Superior temporal gyrus (tissue), 1 donor: ENCODE measurements at regions not wholly inside any gene's neighbourhood (a gene's known extent, or its start where the extent isn't known, plus 50 kb on each side); places are given as distances from the start of the nearest gene placed in this dataset.
"Not testable (repeated sequence)": the region's sequence is repeated elsewhere in the genome, so short reads cannot be mapped to it uniquely, and the experiment has no call there.

Experiments used
- DNase-seq: peaks from one replicate; pipeline ENCODE4 v3.0.0-alpha.2; 2016; ENCODE audit errors: extremely low spot score

- no peak for DNase-seq
These were observed 217.6 kb upstream of the THUMPD2 start for GRCh38 chr2:39996653-39997080.

- no peak for DNase-seq
These were observed 216.1 kb upstream of the THUMPD2 start for GRCh38 chr2:39995005-39995737.

GRCh38 chr2:39994151-39994550, 215.1 kb upstream of the THUMPD2 start:
- no peak for DNase-seq

GRCh38 chr2:39991298-39991697, 212.2 kb upstream of the THUMPD2 start:
- no peak for DNase-seq

- DNase-seq = no peak
These were observed 211.4 kb upstream of the THUMPD2 start for GRCh38 chr2:39990335-39990900.

GRCh38 chr2:39989888-39990287, 210.8 kb upstream of the THUMPD2 start:
- no peak for DNase-seq

GRCh38 chr2:39981883-39982311, 202.8 kb upstream of the THUMPD2 start:
- no peak for DNase-seq

- no peak for DNase-seq
These were observed 196.5 kb upstream of the THUMPD2 start for GRCh38 chr2:39975476-39976020.

GRCh38 chr2:39968037-39968436, 189.0 kb upstream of the THUMPD2 start:
- no peak for DNase-seq

GRCh38 chr2:39960681-39961080, 181.6 kb upstream of the THUMPD2 start:
- DNase-seq = not testable (repeated sequence)

- no peak for DNase-seq
These were observed 175.3 kb upstream of the THUMPD2 start for GRCh38 chr2:39954346-39954745.

GRCh38 chr2:39949131-39949530, 170.1 kb upstream of the THUMPD2 start:
- no peak for DNase-seq

GRCh38 chr2:39948016-39948719, 169.1 kb upstream of the THUMPD2 start:
- DNase-seq = no peak

- no peak for DNase-seq
These were observed 168.4 kb upstream of the THUMPD2 start for GRCh38 chr2:39947294-39948015.

GRCh38 chr2:39942950-39943349, 163.9 kb upstream of the THUMPD2 start:
- no peak for DNase-seq

GRCh38 chr2:39938035-39938835, 159.2 kb upstream of the THUMPD2 start:
- DNase-seq = no peak

GRCh38 chr2:39937621-39938020, 158.6 kb upstream of the THUMPD2 start:
- DNase-seq = no peak

- no peak for DNase-seq
These were observed 155.8 kb upstream of the THUMPD2 start for GRCh38 chr2:39934851-39935250.

- DNase-seq = no peak
These were observed 154.1 kb upstream of the THUMPD2 start for GRCh38 chr2:39933196-39933595.

GRCh38 chr2:39932198-39932597, 153.1 kb upstream of the THUMPD2 start:
- no peak for DNase-seq
